HPDE6-E6E7 (cell line): ENCODE measurements at regions not wholly inside any gene's neighbourhood (a gene's known extent, or its start where the extent isn't known, plus 50 kb on each side); places are given as distances from the start of the nearest gene placed in this dataset.
A peak's percentile ranks its signal among the peaks of the same experiment; 100 is the strongest.

Experiments used
- DNase-seq: peaks from one replicate; pipeline ENCODE4 v3.0.0; 2011; ENCODE audit warnings: missing footprints; ENCODE audit errors: extremely low spot score

DNA sequence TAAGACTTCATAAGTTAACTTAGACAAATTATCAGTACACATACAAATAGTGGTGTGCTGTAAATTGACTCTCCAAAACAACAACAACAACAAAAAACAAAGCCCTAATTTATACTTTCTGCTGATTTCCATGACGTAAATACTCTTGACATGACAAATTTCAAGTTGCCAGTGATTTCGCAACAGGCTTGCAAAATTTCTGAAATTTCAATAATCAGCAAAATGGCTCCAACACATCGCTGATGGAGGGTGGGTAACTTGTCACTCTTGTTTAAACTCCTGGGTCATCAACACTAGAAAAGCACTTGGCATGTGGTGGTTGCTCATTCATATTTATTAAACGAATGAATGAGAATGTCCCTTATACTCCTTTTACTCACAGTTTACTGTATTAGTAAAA is 205.2 kb upstream of the SATB1 start:
- DNase-seq = no peak

DNA sequence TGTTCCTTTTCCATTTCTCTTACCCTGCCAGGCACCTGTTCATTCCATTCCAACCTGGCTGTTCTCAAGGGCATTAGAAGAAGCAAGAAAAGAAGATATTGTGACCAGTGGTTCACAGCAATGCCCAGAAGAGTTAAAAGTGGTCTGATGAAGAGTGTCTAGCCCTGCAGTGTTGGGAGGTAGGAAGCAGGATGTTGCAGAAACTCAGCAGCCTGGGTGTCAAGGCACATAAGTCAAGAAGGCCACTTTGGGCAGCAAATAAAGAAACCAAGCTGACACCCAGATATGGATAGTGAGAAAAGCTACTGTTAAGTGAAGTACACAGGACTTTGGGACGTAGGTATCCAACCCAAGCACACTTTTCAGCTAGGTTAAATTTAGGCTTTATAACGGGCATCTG is 199.9 kb upstream of the SATB1 start:
- no peak for DNase-seq

DNA sequence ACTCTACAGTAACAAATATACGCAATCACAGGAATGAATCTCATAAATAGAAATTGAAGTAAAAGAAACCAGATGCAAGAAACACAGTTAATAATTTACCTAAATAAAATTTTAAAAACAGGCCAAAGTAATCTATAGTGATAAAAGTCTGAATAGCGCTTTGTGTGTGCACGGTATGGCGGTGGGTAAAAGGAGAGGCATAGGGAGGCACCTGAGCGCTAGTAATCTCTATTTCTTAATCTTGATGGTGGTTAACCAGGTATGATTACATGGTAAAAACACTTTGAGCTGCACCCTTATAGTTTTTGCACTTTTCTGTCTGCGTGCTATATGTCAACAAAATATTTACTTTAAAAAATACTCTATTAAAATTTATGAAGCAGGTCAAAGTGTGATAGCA is 198.1 kb upstream of the SATB1 start:
- DNase-seq = no peak

DNA sequence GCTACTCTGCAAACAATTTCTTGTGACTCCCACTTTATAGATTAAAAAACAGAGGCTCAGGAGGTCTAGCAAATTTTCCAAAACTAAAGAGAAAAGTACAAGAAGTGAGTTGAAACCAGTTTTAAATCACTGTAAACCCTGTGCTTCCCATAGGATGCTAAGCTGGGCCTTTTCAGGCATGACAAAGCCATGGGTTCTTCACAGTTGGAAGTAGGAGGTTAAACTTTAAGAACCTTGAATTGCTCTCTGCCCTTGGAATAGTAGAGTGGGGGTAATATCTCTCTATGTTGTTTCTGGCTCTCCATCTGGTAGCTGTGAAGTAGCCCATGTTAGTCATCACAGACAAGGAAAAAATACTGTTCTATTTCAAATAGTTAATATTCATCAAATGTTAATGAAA is 193.6 kb upstream of the SATB1 start:
- DNase-seq = no peak

DNA sequence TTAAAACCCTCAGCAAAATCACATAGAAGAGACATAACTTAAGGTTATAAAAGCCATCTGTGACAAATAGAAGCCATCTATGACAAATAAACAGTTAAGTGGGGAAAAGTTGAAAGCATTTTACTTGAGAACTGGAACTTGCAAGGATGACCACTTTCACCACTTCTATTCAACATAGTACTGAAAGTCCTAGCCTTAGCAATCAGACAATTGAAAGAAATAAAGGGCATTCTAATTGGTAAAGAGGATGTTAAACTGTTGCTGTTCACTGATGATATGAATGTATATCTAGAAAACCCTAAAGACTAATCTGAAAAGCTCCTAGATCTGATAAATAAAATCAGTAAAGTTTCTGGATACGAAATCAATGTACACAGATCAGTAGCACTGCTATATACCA is 186.9 kb upstream of the SATB1 start:
- no peak for DNase-seq

DNA sequence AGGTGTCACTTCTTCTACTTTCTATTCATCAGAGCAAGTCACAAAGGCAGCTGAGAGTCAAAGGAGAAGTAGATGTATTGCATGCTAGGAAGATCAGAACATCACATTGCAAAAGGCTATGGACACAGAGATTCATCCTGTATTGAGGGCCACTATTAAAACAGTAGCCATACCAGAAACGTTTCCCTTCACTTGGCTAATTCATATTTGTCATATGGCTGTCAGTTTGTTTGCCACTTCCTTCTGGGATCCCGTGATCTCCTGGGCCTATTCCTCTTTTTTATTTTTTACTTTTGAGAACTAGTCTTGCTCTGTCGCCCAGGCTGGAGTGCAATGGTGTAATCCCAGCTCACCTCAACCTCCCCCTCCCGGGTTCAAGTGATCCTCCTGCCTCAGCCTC is 184.0 kb upstream of the SATB1 start:
- DNase-seq = no peak

DNA sequence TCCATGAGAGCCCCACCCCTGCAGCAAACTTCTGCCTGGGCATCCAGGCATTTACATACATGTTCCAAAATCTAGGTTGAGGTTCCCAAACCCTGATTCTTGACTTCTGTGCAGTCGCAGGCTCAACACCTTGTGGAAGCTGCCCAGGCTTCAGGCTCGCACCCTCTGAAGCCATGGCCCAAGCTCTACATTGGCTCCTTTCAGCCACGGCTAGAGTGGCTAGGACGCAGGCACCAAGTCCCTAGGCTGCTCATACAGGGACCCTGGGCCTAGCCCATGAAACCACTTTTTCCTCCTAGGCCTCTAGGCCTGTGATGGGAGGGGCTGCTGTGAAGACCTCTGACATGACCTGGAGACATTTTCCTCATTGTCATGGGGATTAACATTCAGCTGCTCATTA is 172.8 kb upstream of the SATB1 start:
- DNase-seq = no peak

DNA sequence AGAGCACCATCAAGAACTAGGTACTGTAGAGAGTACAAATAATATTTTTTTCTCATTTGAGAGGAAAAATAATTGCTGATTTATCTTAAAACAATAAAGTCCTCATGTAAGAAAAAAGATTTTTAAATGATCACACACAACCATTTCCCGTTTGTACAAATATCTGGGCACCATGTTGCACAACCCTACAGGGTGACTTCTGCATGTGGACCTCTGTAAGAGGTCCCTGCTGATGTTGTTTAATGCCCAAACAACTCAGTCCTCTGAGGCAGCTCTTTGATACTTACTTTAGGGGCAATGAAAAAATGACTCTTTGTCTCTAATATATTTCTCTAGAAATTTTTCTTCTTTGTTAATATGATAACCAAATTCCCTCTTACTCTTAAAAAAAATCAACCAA is 168.1 kb upstream of the SATB1 start:
- no peak for DNase-seq

DNA sequence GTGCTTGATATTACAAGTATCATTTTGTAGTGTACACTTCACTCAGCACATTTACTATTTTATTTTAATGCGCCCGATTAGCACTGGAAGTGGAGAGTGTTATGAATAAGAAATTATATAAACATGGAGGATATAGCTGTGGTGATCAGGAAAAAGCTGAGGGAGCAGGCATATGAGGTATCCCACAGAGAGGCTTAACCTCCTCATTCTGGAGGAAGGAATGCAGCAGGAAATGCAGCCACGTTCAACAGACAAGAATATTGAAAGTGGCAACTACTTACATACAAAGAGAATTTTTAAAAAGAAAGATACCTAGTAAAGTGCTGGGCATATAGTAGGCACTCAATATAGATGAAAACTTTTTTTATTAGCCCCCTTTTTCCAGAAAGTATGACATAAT is 166.0 kb upstream of the SATB1 start:
- DNase-seq = no peak

DNA sequence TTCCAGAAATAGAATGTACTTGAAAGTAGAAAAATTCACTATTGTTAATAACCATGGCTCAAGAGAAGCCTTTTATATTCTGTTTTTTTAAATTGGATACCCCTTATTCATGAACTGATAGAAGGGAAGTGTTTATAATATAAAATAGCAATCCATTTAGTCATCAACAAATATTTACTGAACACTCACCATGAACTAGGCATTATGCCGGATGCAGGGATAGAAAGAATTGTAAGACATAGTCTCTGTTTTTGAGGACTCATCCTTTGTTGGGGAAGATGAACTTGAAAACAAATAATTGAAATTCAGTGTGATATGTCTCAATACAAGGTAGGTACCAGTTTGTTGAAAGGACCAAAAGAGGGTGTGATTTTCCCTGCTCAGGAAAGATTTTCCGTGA is 160.9 kb upstream of the SATB1 start:
- DNase-seq = no peak

DNA sequence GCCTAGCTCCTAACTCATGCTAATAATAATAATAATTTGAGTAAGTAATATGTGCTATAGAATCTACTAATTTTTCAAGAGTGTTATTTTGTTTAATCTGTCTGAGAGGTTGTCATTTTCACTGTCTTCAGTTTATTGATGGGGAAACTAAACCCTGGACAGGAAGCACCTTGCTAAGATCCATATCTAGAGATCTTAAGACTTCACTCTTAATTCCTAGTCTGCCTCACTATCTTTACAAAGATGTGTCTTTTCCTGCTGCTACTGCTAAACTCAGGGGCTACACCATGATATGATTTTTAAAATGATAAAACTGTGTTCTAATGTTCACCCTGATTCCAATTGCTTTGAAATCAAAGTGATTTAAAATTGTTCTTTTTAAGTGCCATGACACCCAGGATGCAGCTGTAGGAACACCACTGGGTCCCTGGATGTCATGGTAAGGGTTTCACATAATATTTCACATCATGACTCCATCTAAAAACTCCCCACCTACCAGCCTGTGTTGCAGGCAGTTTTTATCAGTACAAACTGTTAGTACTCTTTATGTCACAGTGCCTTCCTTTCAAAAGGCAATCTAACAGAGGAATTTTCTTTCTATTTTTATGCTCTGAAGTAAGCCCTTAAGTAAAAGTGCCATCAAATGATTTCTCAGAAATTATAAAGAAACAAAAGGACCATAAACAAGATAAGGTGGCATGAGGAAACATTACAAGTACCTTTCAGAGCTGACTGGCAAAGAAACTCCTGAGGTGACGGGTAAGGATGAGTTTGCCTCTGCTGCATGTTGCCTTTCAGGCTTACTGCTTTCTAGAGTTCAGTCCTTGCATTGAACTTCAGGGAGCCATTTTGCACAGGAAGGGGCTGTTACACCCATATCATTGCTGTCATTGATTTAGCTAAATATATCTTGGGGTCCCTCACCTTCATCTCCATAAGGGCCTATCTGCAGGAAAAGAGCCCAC is 160.1 kb upstream of the SATB1 start:
- no peak for DNase-seq

DNA sequence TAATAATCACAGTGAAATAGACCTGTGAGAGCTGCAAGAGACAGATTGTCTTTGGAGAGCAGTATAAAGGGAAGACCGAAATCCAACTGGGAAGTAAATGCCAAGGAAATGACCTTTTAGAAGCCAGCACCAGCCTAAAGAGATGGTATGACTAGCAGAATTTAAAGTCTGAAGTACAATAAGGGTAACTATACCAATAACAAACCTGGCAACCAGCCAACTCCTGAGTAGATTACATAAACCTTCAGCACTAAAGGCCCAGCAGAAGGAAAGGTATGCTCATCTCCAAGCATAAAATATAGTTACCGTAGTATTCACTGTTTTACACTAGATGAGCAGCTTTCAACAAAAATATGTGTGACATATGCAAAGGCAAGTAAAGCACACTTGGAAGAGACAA is 155.1 kb upstream of the SATB1 start:
- no peak for DNase-seq

DNA sequence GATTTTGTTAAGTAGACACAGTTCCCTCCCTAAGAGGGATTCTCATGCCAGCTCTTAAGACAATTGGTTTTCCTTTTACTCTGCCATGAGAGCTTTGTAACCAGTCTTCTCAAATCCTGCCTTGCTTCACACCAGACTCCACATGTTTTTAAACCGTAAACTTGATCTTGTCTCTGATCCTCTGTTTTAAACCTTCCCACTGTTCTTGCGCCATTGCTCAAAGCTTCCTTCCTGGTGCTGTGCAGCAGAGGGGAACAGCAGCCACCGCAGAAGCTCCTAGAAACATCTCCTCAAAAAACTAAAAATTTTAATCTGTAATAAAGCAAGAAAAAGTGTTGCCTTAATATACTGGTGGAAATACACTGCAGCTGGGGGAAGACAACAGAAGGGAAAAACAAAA is 154.5 kb upstream of the SATB1 start:
- DNase-seq = no peak

DNA sequence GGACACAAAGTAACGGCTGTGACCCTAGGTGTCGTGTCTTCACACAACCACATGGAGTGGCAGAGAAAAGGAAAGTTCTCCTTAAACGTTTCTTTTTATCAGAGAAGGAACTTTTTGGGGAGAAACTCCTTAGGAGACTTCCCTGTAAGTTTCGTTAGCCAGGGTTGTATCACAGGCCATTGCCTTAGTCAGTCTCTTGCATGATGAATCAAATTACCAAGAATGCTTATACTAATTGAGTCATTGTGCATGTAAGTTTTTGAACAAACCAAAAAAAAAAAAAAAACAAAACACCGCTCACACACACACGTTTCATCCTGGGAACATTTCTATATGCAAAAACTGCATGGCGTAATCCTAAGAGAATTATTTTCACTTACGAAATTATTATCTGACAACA is 150.4 kb upstream of the SATB1 start:
- no peak for DNase-seq

DNA sequence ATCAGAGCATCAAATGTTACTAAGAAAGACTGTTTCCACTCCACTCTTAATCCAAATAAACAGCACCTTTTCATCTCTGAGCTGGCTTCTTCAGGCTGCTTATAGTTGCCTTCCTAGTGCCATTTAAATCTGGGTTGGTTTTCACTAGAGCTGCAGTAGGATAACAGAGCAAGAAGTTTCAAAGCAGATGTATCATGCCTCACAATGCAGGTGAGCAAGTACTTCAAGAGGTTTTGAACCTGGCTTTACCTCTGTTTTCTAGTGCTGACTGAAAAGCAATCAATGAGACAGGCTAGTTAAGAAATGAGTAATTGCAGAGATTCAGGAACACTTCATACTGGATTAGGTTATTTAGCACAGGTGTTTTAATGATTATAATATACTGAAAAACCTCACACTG is 147.7 kb upstream of the SATB1 start:
- DNase-seq = no peak

DNA sequence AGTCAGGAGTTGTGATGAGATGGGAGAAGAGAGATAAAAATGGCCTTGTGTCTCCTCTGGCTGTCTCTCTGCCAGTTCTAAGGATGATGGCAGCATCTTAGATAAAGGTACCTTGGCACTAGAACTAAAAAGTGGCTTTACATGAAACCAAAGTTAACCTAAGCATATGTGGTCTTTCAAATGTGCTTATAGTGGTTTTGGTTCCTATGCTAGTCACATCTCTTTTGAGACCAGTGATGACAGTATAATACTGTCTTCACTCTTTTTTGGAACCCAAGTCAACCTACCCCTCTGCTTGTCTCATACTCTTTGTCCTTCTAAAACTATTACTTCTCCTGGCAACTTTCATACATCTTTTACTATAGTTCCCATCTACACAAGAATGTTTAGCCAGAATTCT is 142.2 kb upstream of the SATB1 start:
- DNase-seq = no peak

DNA sequence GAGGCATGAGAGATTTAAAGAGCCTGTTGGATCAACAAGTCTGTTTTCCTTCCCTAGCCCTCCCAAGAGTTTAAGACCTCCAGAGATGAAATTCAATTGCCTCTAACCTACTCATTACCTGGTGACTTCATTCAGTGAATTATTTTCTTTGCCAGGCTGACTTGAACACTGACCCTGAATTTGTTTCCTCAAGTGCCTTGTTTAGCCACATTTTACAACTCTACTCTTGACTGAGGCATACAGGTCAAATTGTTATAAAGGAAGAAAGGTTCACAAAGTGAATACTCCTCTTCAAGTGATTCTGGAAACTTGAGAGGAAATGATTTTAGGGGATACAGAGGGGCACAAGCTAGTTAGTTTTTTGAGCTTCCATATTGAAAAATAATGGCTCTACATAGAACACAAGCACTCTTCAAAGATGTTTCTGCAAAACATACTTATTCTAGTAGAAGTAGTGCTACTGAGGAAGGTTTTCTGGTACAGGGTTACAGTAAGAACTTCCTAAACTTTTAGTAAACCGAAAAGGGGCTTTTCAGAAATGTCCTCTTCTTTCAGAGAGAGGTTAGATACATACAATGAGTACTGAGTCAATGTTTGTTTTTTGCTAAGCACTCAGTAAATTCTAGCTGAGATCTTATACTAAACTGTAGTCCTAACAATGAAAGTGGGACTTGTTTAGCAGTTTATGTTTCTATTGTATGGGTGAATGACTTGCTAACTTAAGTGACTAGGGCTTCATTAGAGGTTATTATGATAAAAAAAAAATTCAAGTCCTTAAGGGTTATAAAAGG is 137.4 kb upstream of the SATB1 start:
- no peak for DNase-seq

DNA sequence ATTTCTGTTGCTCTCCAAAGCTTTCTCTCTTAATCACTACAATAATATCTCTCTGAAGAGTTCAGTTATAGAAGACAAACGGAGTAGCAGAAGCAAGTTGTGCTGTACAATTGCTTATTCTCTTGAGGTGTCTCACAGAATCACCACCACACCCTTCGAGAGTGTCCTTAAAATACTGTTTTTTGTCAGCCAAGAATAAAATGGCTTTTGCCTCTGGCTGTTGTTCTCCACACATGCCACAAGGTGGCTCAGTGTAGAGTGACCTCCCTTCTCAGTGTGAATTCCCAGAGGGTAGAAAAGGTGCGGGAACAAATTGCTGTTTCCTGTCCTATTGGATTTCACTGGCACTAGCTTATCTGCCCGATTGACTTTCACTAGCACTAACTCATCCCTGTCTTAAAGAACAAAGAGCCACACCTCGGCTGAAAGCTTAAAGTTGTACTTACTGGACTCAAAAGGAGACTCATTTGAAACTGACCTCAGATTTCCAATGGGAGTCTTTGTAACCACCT is 134.2 kb upstream of the SATB1 start:
- DNase-seq = peak; percentile 1

DNA sequence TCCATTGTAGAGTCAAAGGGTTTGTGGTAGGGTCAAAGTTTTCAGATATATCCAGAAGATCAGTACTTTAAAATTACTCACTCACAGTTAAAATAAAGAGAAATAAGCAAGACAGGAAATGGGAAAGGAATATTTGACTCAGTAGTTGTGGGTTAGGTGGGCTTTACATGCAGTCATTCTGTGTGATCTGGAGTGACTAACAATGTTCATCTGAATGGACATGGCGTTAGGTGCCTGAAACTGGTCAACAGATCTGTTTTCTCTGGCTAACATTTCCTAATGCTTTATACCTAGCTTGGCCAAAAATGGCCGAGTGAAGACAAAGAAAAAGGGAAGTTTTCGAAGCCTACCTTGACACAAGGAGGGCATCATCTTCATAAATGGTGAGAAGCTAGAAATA is 133.4 kb upstream of the SATB1 start:
- DNase-seq = no peak

DNA sequence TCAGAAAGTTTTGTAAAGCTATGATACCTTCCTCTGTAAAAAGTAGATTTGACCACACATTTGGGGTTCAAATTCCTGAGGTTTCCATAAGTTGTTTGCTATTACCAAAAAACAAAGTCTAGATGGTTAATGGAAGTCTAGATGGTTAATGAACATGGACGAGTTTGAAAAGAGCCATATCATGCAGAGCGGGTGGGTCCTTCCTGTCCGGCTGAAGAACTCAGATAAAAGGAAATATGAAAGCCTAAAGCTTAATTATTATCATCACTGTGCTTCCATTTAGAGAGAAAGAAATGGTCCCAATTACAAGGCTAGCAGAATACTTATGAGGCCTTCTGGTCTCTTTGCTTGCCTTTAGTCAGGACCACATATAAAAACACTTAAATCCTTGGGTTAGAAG is 132.1 kb upstream of the SATB1 start:
- no peak for DNase-seq

DNA sequence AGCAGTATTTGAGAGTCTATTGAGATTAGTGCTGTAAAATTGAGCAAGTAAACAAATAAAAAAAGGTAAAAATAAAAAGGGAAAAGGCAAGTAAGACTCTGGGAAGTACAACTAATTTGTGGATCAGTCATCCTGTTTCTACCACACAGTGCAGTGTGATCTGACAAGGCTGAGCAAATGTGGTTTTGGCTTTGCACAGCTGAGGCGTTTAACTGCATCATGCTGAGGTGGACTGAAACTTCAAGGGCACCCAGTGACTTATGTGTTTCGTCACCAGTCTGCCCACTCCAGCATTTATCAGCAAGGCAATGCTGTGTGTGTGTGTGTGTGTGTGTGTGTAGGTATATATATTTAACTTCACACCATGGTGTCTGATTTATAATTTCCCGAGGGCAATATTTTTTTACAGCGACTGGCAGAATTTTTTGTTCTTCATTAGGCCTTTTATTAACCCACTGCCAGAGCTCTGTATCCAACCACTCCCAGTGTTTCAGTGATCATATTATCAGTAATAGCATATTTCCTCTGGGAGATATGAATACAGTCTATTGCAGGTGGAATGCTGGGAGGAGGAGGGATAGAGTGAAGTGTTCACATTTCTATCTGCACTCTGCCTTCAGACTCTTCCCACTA is 131.5 kb upstream of the SATB1 start:
- DNase-seq = no peak

DNA sequence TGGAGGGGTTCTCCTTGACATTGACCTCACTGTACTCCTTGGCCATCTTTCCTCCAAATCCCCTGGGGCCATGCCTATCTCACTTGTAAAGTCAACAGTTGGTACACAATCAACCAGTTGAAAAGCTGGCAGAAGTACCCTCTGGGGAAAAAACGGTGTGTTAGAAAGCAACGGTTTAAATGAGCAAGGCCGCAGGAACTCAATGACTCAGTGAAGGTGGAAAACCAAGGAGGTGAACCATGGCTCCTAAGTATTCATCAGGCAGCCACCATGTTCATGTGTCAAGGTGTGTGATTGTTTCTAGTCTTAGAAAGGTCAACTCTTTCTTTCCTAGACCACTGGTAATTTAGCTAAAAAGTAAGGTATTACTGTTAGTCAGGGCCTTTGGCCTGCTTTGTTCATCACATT is 130.9 kb upstream of the SATB1 start:
- no peak for DNase-seq
